ENCODE measurements at regions not wholly inside any gene's neighbourhood (a gene's known extent, or its start where the extent isn't known, plus 50 kb on each side); places are given as distances from the start of the nearest gene placed in this dataset.
"Not testable (repeated sequence)": the region's sequence is repeated elsewhere in the genome, so short reads cannot be mapped to it uniquely, and the experiment has no call there.

DNA sequence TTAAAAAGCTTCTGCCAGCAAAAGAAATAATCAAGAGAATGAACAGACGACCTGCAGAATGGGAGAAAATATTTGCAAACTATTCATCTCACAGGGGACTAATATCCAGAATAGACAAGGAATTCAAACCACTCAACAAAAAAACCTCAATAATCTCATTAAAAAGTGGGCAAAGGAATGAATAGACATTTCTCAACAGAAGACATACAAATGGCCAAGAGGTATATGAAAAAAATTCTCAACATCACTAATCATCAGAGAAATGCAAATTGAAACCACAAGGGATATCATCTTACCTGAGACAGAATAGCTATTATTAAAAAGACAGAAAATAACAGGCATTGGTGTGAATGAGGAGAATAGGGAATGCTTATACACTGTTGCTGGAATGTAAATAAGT lies 270.0 kb downstream of the DACT1 start:
- DNase-seq = no peak

- no peak for DNase-seq
Measured at GRCh38 chr14:58912287-58912686, 274.5 kb downstream of the DACT1 start.

- no peak for DNase-seq
Measured at GRCh38 chr14:58912799-58913432, 275.2 kb downstream of the DACT1 start.

DNA sequence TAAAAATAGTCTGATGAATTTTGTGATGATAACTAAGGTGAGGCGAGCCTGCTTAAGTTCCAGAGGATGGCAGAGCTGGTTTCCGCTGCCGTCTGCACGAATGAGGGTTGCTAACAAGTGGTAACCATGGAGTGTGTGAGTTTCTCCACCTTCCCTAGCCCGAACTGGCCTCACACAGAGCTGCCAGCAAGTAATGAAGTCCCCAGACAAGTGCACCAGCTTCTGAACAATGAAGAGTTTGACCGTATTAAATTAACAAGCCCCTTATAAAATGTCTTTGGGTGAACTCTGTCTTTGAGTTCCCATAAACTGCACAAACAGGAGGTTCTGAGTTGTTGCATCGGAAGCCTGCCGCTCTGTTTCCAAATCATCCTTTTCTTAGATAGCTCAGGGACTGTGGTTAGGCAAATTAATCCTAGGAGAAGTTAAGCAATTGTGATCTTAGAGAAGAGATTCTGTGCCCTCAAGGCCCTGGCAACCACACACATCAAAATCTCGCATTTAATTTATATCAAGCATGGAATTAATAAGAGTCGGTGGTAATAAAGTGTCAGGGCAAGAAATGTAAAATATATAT lies 274.1 kb upstream of the DAAM1 start:
- DNase-seq = peak; percentile 0

GRCh38 chr14:58915646-58916045 lies 272.8 kb upstream of the DAAM1 start:
- DNase-seq = no peak

- DNase-seq = no peak
Measured at GRCh38 chr14:58918066-58918738, 270.3 kb upstream of the DAAM1 start.

DNA sequence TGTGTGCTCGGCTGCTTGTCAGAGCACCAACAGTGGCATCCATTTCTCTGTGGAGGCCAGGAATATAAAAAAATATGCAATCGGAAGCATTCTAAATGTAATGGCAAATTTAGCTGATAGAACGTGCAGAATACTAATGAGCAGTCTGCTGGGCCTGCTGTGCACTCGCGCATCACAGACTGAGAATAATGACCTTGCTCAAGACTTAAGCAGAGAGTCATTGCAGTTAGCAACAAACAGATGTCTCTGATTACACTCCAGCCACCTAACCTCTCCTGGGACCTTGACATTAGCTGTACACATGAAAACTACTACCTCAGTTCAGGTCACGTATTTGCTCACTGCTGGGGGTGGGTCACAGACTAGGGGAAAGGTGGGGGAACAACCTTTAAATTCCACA lies 269.2 kb upstream of the DAAM1 start:
- DNase-seq = no peak

DNA sequence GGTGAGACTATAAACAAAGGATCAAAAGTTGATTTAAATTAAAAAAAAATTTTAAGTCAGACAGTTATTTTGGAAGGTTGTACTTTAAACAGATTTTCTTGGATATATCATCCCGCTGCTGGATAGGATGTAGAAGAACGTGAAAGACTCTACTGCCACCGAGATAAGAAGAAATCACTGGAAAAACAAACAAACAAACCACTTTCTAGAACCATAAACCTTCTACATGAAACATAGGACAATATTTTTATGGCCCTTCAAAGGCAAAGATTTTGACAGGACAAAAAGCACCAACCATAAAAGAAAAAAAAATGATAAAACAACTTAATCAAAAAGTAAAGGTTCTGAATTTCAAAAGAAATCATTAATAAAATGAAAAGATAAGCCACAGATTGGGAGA lies 268.2 kb upstream of the DAAM1 start:
- DNase-seq = no peak

DNA sequence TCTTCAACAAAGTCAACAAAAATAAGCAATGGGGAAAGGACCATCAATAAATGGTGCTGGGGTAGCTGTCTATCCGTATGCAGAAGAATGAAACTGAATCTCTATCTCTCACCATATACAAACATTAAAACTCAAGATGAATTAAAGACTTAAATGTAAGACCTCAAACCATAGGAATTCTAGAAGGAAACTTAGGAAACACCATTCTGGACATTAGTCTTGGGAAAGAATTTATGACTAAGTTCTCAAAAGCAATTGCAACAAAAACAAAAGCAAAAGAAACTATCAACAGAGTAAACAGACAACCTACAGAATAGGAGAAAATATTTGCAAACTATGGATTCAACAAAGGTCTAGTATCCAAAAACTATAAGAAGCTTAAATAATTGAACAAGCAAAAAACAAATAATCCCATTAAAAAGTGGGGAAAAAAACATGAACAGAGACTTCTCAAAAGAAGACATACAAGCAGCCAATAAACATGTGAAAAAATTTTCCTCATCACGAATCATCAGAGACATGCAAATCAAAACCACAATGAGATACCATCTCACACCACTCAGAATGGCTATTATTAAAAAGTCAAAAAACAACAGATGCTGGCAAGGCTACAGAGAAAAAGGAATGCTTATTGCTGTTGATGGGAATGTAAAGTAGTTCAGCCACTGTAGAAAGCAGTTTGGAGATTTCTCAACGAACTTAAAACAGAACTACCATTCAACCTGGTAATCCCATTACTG lies 266.1 kb upstream of the DAAM1 start:
- not testable (repeated sequence) for DNase-seq

DNA sequence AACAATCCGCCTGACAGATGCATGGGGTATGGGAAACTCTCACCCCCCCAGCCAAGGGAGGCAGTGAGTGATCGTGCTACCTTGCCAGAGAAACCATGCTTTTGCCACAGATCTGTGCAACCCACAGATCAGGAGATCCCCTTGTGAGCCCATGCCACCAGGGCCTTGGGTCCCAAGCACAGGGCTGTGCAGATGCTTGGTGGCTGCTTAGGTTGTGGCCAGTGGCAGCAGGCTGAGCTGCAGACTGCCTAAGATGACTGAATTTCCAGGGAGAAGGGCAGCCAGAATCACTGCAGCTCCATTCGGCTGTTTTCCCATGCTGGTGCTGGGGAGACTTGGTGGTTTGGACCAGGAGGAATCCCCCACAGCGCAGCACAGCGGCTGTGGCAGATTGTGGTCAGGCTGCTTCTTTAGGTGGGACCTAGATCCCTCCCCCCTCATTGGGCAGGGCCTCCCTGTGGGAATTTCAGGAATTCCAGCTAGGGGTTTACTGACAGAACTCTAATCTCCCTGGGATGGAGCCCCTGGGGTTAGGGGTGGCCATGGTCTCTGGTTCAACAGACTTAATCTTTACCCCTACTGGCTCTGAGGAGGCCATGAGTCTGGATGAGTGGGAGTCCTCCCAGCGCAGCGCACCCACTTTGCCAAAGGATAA lies 264.6 kb upstream of the DAAM1 start:
- DNase-seq = no peak

DNA sequence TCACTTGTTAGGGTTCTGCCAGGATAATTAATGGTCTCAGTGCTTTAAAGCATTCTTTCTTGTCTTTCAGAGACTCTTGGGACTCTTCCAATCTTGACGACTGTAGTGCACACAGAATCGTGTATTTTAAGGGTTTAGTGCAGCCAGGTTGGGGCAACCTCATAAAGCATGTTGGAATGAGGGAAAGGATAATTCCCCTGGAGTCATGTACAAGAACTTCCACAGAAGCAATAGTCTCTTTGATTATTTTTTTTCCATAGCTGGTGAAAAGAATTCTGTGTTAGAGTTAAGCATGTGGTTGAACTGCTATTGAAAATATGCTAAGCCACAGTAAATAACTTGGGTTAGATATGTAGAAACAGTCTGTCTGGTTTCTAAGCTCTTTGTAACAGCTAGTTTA lies 246.8 kb upstream of the DAAM1 start:
- no peak for DNase-seq

GRCh38 chr14:58942516-58942915 lies 246.0 kb upstream of the DAAM1 start:
- DNase-seq = no peak

DNA sequence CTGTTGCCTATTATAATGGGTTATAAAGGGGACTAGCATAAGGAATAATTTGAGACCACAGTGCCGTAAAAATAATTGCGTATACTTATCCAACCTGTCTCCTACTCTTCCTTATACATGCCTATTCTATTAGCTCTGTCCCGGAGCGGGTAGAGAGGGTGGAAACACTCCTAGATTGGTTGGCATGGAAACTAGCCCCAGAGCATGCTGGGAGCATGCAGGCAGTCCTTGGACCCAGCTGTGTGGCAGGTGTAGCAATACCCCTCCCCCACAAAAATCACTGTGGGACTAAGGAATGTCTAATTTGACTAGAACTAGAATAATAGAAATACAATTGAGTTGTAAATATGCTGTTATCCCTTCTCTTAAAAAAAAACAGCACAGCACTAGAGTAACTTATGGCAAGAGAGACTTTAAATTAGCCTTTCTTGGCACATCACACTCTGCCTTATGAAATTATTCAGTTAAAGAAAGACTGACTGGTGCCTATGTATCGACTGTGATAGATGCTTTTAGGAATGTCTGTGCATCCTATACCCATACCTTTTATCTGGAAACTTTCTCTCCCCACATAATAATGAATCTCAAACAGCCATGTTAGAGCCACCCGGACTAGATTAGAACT lies 244.0 kb upstream of the DAAM1 start:
- DNase-seq = peak; percentile 3

GRCh38 chr14:58944968-58945356 lies 243.5 kb upstream of the DAAM1 start:
- DNase-seq = no peak

DNA sequence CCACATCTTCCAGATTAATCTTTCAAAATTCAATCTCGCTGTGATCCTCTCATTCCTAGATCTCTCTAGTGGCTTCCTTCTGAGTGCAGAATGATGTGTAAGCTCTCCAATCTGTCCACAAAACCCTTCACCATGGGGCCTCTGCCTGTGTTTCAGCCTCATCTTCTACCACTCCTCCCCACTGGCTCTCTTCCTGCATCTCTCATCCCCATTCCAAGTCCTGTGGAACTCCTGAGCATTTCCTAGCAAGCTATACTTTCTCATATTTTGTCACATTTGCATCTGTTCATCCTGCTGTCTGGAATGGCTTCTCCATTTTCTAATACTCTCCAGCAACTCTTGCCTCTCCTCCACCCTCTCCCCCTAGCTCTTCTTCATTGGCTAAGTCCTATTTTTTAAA lies 242.0 kb upstream of the DAAM1 start:
- DNase-seq = no peak

GRCh38 chr14:58947156-58947555 lies 241.3 kb upstream of the DAAM1 start:
- DNase-seq = no peak

GRCh38 chr14:58947814-58948445 lies 240.5 kb upstream of the DAAM1 start:
- DNase-seq = no peak

DNA sequence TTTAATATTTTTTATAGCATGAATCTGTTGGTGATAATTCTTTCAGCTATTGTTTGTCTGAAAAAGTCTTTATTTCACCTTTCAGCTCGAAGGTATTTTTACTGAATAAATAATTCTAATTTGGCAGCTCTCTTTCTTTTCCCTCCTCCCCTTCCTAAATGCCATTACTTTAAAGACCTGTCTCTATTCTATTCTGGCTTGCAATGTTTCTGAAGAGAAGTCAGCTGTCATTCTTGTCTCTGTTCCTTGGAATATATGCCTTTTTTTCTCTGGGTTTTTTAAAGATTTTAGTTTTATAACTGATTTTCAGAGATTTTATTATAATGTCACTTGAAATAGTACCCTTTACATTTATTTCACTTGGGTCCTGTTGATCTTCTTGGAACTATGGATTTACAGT lies 237.9 kb upstream of the DAAM1 start:
- DNase-seq = no peak

GRCh38 chr14:58951143-58951542 lies 237.3 kb upstream of the DAAM1 start:
- no peak for DNase-seq

GRCh38 chr14:58954052-58954451 lies 234.4 kb upstream of the DAAM1 start:
- no peak for DNase-seq

DNA sequence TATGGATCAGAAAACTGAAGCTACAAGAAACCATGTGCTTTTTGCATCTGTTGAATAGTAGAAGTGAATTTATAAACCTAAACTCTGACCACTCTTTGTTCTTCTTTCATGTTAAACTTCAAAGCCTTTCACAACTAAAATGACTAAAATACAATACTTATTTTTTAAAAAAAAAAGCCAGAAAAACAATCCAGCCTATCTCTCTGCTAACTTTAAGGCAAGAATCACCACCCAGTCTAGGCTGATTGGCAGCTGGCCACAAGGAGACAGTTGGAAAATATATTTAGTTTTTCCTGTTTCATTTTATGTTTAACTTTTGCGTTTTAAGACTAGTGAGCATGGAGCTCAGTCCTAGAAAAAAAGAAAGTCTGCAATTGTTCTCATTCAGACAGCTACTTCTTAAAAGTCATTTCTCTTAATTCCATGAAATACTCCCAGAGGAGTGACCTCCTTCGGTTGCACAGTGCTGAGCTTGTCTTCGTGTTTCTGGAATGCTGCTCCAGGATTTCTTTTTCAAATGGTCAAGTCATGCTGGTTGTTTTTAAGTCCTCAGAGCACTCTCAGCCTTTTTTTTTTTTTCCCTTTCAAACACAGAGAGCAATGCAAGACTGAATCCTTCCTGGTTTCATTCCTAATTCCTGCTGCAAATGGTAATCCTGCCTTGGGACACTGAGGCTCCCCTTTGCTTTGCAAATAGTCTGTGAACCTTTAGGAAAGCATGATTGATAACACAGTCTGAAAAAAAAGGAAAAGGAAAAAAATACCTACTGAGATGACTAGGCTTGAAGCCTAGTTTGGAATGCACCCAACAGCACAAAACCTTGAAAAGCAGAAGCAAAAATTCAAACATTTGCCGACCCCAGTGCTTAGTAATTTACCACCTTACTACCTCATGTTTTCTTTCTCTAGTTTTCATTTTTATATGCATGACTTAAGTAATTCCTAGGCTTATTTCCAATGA lies 233.3 kb upstream of the DAAM1 start:
- DNase-seq = peak; percentile 27

Data from midbrain (tissue), 1 donor.